ENCODE measurements at regions not wholly inside any gene's neighbourhood (a gene's known extent, or its start where the extent isn't known, plus 50 kb on each side); places are given as distances from the start of the nearest gene placed in this dataset.

DNA sequence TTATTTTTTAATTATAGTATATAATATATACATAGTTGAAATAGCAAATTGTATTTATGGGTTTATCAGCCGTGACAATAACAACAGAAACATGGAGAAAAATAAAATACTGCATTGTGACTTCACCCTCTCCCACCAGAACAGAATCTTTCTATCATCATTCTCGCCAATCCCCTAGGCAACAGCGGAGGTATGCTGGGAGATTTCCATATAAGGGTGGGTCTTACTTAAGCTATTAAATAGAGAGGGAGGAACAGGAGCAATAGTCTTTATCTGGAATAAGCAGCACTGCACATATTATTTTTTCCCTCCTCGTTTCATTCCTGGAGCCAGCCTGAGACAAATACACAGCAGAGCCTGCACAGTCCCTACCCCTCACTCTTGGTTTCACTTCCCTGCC, 1214.9 kb downstream of the XPNPEP1 start:
- TF ChIP-seq CTCF (IDR thresholded peaks at IDR 0.05; ENCODE audit: insufficient read depth, low read length, poor library complexity, severe bottlenecking) (no peak), EZH2phosphoT487 (conservative IDR thresholded peaks at IDR 0.05; ENCODE audit: low read length) (no peak)
